ENCODE measurements at regions not wholly inside any gene's neighbourhood (a gene's known extent, or its start where the extent isn't known, plus 50 kb on each side); places are given as distances from the start of the nearest gene placed in this dataset.
A peak's percentile ranks its signal among the peaks of the same experiment; 100 is the strongest.

DNA sequence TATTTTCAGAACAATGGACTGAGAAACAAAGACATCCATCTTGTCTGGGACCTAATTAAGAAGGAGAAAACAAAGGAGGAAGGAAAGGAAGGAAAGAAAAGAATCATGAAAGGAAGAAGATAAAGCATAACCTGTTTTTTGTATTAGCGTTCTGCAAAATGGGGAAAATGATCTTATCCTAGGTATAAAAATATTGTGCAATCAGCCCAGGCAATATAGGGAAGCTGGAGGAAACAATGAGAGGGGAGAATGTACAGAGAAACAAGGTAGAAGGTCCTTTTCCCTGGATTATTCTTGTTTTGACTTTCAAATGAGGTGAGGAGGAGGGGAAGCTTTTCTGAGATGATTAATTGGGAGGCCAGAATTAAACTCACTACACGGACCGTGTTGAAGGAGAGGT is 177.9 kb downstream of the COX7C start:
- ATAC-seq: no peak
- no peak overlapping the region for H3K27ac ChIP-seq
- H3K36me3 ChIP-seq: no peaks in the 10 kb centered on the region
- intact Hi-C loops (cut with DNase I): no loop called here
- TF ChIP-seq, protein P1, sequence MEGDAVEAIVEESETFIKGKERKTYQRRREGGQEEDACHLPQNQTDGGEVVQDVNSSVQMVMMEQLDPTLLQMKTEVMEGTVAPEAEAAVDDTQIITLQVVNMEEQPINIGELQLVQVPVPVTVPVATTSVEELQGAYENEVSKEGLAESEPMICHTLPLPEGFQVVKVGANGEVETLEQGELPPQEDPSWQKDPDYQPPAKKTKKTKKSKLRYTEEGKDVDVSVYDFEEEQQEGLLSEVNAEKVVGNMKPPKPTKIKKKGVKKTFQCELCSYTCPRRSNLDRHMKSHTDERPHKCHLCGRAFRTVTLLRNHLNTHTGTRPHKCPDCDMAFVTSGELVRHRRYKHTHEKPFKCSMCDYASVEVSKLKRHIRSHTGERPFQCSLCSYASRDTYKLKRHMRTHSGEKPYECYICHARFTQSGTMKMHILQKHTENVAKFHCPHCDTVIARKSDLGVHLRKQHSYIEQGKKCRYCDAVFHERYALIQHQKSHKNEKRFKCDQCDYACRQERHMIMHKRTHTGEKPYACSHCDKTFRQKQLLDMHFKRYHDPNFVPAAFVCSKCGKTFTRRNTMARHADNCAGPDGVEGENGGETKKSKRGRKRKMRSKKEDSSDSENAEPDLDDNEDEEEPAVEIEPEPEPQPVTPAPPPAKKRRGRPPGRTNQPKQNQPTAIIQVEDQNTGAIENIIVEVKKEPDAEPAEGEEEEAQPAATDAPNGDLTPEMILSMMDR (IDR thresholded peaks at IDR 0.05): no peak
- no peak for DNase-seq
- no peaks in the 10 kb centered on the region for H3K4me1 ChIP-seq
- no peaks in the 10 kb centered on the region for H3K9me3 ChIP-seq
- no peaks in the 10 kb centered on the region for H3K27me3 ChIP-seq
- 69 to 88% methylated on average over 3 of the region's 3 CpGs for WGBS, 2 donors
- no peak overlapping the region for H3K4me3 ChIP-seq

DNA sequence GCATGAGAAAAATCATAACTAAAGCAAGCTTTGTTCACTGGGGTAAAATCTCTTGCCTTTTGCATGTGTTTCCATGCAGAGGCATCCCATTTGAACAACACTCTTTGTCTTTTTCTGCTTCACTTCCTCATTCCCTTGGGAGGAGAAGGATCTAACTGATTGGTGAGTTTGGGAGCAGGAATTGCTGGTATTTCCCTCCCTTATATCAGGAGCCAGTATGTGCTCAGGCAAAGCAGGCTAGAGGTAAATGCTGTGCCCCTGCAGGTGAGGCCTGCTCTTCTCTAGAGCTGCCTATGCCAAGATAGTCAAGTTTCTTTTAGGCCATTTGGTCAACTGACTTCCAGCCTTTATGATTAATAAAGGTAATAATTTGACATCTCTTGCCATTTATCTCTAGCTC is 179.9 kb downstream of the COX7C start:
- Histone ChIP-seq H3K27ac (no peak overlapping the region), H3K9me3 (no peaks in the 10 kb centered on the region), H3K4me1 (no peaks in the 10 kb centered on the region), H3K27me3 (no peaks in the 10 kb centered on the region), H3K36me3 (no peaks in the 10 kb centered on the region), H3K4me3 (no peak overlapping the region)
- DNase-seq (no peak), ATAC-seq (no peak)
- TF ChIP-seq, protein P1 (IDR thresholded peaks at IDR 0.05): no peak
- intact Hi-C loops (cut with DNase I): no loop called here

DNA sequence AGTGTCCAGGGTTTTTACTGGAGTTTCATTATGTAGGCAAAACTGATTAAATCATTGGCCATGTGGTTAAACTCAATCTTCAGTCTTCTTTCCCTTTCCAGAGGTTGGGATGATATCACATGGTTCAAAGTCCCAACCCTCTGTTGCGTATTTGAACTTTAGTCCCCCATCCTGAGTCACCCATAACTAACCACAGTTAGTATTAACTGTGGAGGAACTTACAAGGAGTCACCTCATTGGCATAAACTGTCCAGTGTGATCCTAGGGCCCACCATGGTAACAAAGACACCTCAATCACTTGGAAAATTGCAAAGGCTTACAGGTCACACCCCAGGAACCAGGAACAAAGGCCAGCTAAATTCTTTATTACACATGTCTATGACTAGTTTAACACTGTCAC is 188.5 kb downstream of the COX7C start:
- no peaks in the 10 kb centered on the region for H3K27me3 ChIP-seq
- WGBS, 2 donors: 93 to 94% methylated on average over 1 of the region's 1 CpG
- H3K4me3 ChIP-seq: no peak overlapping the region
- TF ChIP-seq, protein P1 (IDR thresholded peaks at IDR 0.05): no peak
- no peaks in the 10 kb centered on the region for H3K4me1 ChIP-seq
- no peak for ATAC-seq
- intact Hi-C loops (cut with DNase I): no loop called here
- DNase-seq: no peak
- peaks cover 0 to 8% (median 0%) of the 10 kb centered on the region in 11 donors for H3K9me3 ChIP-seq
- no peaks in the 10 kb centered on the region for H3K36me3 ChIP-seq
- H3K27ac ChIP-seq: no peak overlapping the region

DNA sequence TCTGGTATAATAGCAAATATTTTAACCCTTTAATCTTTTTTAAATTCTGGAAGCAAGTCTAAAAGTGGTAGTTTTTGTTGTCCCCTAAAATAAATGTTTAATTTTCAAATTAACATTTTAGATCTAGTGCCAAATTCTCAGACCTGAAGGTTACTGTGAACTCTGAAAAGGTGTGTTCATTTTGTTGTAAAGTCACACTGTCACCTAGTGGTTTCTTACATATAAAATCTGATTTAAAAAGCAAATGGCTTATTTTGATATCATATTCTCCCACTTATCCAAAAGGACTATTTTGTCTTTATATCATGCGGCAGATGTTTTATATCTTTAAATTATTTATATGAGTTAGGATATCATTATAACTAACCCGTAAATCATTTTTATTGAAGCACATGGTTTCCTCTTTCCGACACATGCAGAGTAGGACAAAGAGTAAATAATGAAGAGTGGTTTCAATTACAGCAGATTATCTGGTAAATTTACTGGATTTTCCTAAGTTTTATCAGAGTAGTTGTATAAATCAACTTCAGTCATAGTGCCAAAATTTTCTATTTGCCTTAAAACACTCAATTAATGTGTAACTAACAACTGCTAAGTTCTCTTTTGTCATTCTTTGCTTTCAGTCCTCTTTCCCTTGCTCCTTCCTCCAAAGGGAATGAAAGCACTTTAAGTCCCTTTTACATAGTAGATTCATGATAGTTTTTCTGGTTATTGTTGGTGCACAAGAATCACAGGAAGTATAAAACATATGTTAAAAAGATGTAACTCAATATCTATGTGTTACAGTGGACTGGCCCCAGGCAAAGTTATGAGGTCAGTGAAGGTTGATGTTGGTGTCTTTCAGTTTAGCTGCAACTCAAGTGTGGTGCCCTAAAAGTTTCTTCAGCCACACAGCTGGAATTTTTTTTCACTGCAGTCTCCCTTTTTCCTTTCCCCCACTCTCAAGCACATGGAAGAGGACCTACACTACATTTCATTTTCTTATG is 189.6 kb downstream of the COX7C start:
- DNase-seq: no peak
- TF ChIP-seq, protein P1 (IDR thresholded peaks at IDR 0.05): peak in 1 of 9 donors; percentile 20
- ATAC-seq: no peak
- Histone ChIP-seq H3K27ac (no peak overlapping the region), H3K9me3 (peaks cover 0 to 8% (median 0%) of the 10 kb centered on the region in 11 donors), H3K4me3 (no peak overlapping the region), H3K27me3 (no peaks in the 10 kb centered on the region), H3K4me1 (no peaks in the 10 kb centered on the region), H3K36me3 (no peaks in the 10 kb centered on the region)
- intact Hi-C loops (cut with DNase I): no loop called here
- 72 to 78% methylated on average over 3 of the region's 3 CpGs for WGBS, 2 donors

Data from heart right ventricle (tissue), 16 donors.